ENCODE measurements at regions not wholly inside any gene's neighbourhood (a gene's known extent, or its start where the extent isn't known, plus 50 kb on each side); places are given as distances from the start of the nearest gene placed in this dataset.

- Mint-ChIP-seq H3K36me3 (ENCODE audit: low read depth) (no peaks in the 10 kb centered on the region), H3K27me3 (ENCODE audit: low read depth) (peaks cover 9% of the 10 kb centered on the region), H3K27ac (no peak overlapping the region), H3K4me1 (ENCODE audit: low read depth) (no peaks in the 10 kb centered on the region), H3K9me3 (no peaks in the 10 kb centered on the region), H3K4me3 (no peak overlapping the region)
- DNase-seq, result no peak
- intact Hi-C loops (cut with micrococcal nuclease), result no loop called here
- CTCF ChIA-PET, result no interaction called here
Measured at GRCh38 chr18:56269958-56270357, 368.4 kb downstream of the TXNL1 start.

- H3K4me1 Mint-ChIP-seq (ENCODE audit: low read depth), result no peaks in the 10 kb centered on the region
- peaks cover 9% of the 10 kb centered on the region for H3K27me3 Mint-ChIP-seq (ENCODE audit: low read depth)
- no peaks in the 10 kb centered on the region for H3K36me3 Mint-ChIP-seq (ENCODE audit: low read depth)
- H3K9me3 Mint-ChIP-seq, result no peaks in the 10 kb centered on the region
- no peak overlapping the region for H3K27ac Mint-ChIP-seq
- H3K4me3 Mint-ChIP-seq, result no peak overlapping the region
- DNase-seq, result no peak
- CTCF ChIA-PET, result no interaction called here
- intact Hi-C loops (cut with micrococcal nuclease), result no loop called here
Measured at GRCh38 chr18:56268952-56269351, 369.4 kb downstream of the TXNL1 start.

- intact Hi-C loops (cut with micrococcal nuclease), result no loop called here
- DNase-seq, result no peak
- Mint-ChIP-seq H3K27me3 (ENCODE audit: low read depth) (peaks cover 9% of the 10 kb centered on the region), H3K9me3 (no peaks in the 10 kb centered on the region), H3K36me3 (ENCODE audit: low read depth) (no peaks in the 10 kb centered on the region), H3K4me1 (ENCODE audit: low read depth) (no peaks in the 10 kb centered on the region), H3K27ac (no peak overlapping the region), H3K4me3 (no peak overlapping the region)
- CTCF ChIA-PET, result no interaction called here
Measured at GRCh38 chr18:56267334-56267733, 371.1 kb downstream of the TXNL1 start.

GRCh38 chr18:56258178-56258577 lies 380.2 kb downstream of the TXNL1 start:
- Mint-ChIP-seq H3K36me3 (ENCODE audit: low read depth) (no peaks in the 10 kb centered on the region), H3K4me1 (ENCODE audit: low read depth) (no peaks in the 10 kb centered on the region), H3K4me3 (no peak overlapping the region), H3K27ac (no peak overlapping the region), H3K9me3 (no peaks in the 10 kb centered on the region), H3K27me3 (ENCODE audit: low read depth) (no peaks in the 10 kb centered on the region)
- CTCF ChIA-PET, result no interaction called here
- intact Hi-C loops (cut with micrococcal nuclease), result no loop called here
- no peak for DNase-seq

- CTCF ChIA-PET, result interaction anchor here (0.8 kb wide), 1 partner anchor 9 kb away, joined by 3 read pairs; no protein-coding TSS in a partner anchor
- H3K9me3 Mint-ChIP-seq, result no peaks in the 10 kb centered on the region
- no peaks in the 10 kb centered on the region for H3K27me3 Mint-ChIP-seq (ENCODE audit: low read depth)
- H3K36me3 Mint-ChIP-seq (ENCODE audit: low read depth), result no peaks in the 10 kb centered on the region
- H3K27ac Mint-ChIP-seq, result no peak overlapping the region
- no peaks in the 10 kb centered on the region for H3K4me1 Mint-ChIP-seq (ENCODE audit: low read depth)
- no peak overlapping the region for H3K4me3 Mint-ChIP-seq
- intact Hi-C loops (cut with micrococcal nuclease), result no loop called here
- DNase-seq, result no peak
Measured at GRCh38 chr18:56257205-56257604, 381.2 kb downstream of the TXNL1 start.

GRCh38 chr18:56256659-56257058 lies 381.7 kb downstream of the TXNL1 start:
- no peak overlapping the region for H3K4me3 Mint-ChIP-seq
- CTCF ChIA-PET, result interaction anchor here (0.8 kb wide), 1 partner anchor 9 kb away, joined by 3 read pairs; no protein-coding TSS in a partner anchor
- H3K27me3 Mint-ChIP-seq (ENCODE audit: low read depth), result no peaks in the 10 kb centered on the region
- no peaks in the 10 kb centered on the region for H3K36me3 Mint-ChIP-seq (ENCODE audit: low read depth)
- H3K4me1 Mint-ChIP-seq (ENCODE audit: low read depth), result no peaks in the 10 kb centered on the region
- H3K27ac Mint-ChIP-seq, result no peak overlapping the region
- DNase-seq, result no peak
- no peaks in the 10 kb centered on the region for H3K9me3 Mint-ChIP-seq
- intact Hi-C loops (cut with micrococcal nuclease), result no loop called here

- CTCF ChIA-PET, result no interaction called here
- no peak for DNase-seq
- Mint-ChIP-seq H3K9me3 (no peaks in the 10 kb centered on the region), H3K4me1 (ENCODE audit: low read depth) (no peaks in the 10 kb centered on the region), H3K27me3 (ENCODE audit: low read depth) (no peaks in the 10 kb centered on the region), H3K4me3 (no peak overlapping the region), H3K27ac (no peak overlapping the region), H3K36me3 (ENCODE audit: low read depth) (no peaks in the 10 kb centered on the region)
- intact Hi-C loops (cut with micrococcal nuclease), result no loop called here
Measured at GRCh38 chr18:56255381-56255780, 383.0 kb downstream of the TXNL1 start.

GRCh38 chr18:56252456-56252855 lies 385.9 kb downstream of the TXNL1 start:
- Mint-ChIP-seq H3K4me1 (ENCODE audit: low read depth) (no peaks in the 10 kb centered on the region), H3K36me3 (ENCODE audit: low read depth) (no peaks in the 10 kb centered on the region), H3K27me3 (ENCODE audit: low read depth) (no peaks in the 10 kb centered on the region), H3K9me3 (no peaks in the 10 kb centered on the region), H3K27ac (no peak overlapping the region), H3K4me3 (no peak overlapping the region)
- DNase-seq, result no peak
- CTCF ChIA-PET, result no interaction called here
- intact Hi-C loops (cut with micrococcal nuclease), result no loop called here

GRCh38 chr18:56248610-56249235 lies 389.7 kb downstream of the TXNL1 start:
- H3K27ac Mint-ChIP-seq, result no peak overlapping the region
- DNase-seq, result no peak
- intact Hi-C loops (cut with micrococcal nuclease), result no loop called here
- H3K27me3 Mint-ChIP-seq (ENCODE audit: low read depth), result peaks cover 2% of the 10 kb centered on the region
- no peak overlapping the region for H3K4me3 Mint-ChIP-seq
- H3K9me3 Mint-ChIP-seq, result no peaks in the 10 kb centered on the region
- H3K4me1 Mint-ChIP-seq (ENCODE audit: low read depth), result no peaks in the 10 kb centered on the region
- CTCF ChIA-PET, result no interaction called here
- no peaks in the 10 kb centered on the region for H3K36me3 Mint-ChIP-seq (ENCODE audit: low read depth)

GRCh38 chr18:56246916-56247315 lies 391.5 kb downstream of the TXNL1 start:
- intact Hi-C loops (cut with micrococcal nuclease), result no loop called here
- Mint-ChIP-seq H3K9me3 (no peaks in the 10 kb centered on the region), H3K36me3 (ENCODE audit: low read depth) (no peaks in the 10 kb centered on the region), H3K27ac (no peak overlapping the region), H3K4me1 (ENCODE audit: low read depth) (no peaks in the 10 kb centered on the region), H3K4me3 (no peak overlapping the region), H3K27me3 (ENCODE audit: low read depth) (peaks cover 2% of the 10 kb centered on the region)
- no peak for DNase-seq
- CTCF ChIA-PET, result no interaction called here

GRCh38 chr18:56245866-56246580 lies 392.4 kb downstream of the TXNL1 start:
- CTCF ChIA-PET, result no interaction called here
- Mint-ChIP-seq H3K4me3 (no peak overlapping the region), H3K36me3 (ENCODE audit: low read depth) (no peaks in the 10 kb centered on the region), H3K4me1 (ENCODE audit: low read depth) (no peaks in the 10 kb centered on the region), H3K9me3 (no peaks in the 10 kb centered on the region), H3K27ac (no peak overlapping the region), H3K27me3 (ENCODE audit: low read depth) (peaks cover 2% of the 10 kb centered on the region)
- DNase-seq, result no peak
- intact Hi-C loops (cut with micrococcal nuclease), result no loop called here

GRCh38 chr18:56240405-56240804 lies 398.0 kb downstream of the TXNL1 start:
- intact Hi-C loops (cut with micrococcal nuclease), result no loop called here
- CTCF ChIA-PET, result no interaction called here
- Mint-ChIP-seq H3K27ac (no peak overlapping the region), H3K9me3 (peaks cover 3% of the 10 kb centered on the region), H3K36me3 (ENCODE audit: low read depth) (no peaks in the 10 kb centered on the region), H3K4me1 (ENCODE audit: low read depth) (no peaks in the 10 kb centered on the region), H3K4me3 (no peak overlapping the region), H3K27me3 (ENCODE audit: low read depth) (peaks cover 3% of the 10 kb centered on the region)
- DNase-seq, result no peak

- CTCF ChIA-PET, result no interaction called here
- Mint-ChIP-seq H3K27me3 (ENCODE audit: low read depth) (peaks cover 7% of the 10 kb centered on the region), H3K27ac (no peak overlapping the region), H3K4me1 (ENCODE audit: low read depth) (no peaks in the 10 kb centered on the region), H3K36me3 (ENCODE audit: low read depth) (no peaks in the 10 kb centered on the region), H3K9me3 (peaks cover 3% of the 10 kb centered on the region), H3K4me3 (no peak overlapping the region)
- DNase-seq, result no peak
- intact Hi-C loops (cut with micrococcal nuclease), result no loop called here
Measured at GRCh38 chr18:56238576-56238975, 399.8 kb downstream of the TXNL1 start.
